OCI-LY3 (cell line): ENCODE measurements at regions not wholly inside any gene's neighbourhood (a gene's known extent, or its start where the extent isn't known, plus 50 kb on each side); places are given as distances from the start of the nearest gene placed in this dataset.

Experiments used
- EZH2phosphoT487 ChIP-seq: fragments of 200-600 bp; shearing (Covaris generic); IDR thresholded peaks from 2 replicates; pipeline ENCODE4 v1.6.1; 2018; ENCODE audit warnings: antibody characterized with exemption, mixed run types, low read depth
- TF ChIP-seq, protein P1 (sequence below): fragments of 200-600, 300-600 bp; sonication (generic); IDR thresholded peaks from 2 replicates; pipeline ENCODE4 v1.5.1; 2014; ENCODE audit warnings: antibody characterized with exemption, low read length, low read depth

GRCh38 chr2:101560780-101561315 lies 85.9 kb upstream of the RFX8 start:
- TF ChIP-seq, protein P1, sequence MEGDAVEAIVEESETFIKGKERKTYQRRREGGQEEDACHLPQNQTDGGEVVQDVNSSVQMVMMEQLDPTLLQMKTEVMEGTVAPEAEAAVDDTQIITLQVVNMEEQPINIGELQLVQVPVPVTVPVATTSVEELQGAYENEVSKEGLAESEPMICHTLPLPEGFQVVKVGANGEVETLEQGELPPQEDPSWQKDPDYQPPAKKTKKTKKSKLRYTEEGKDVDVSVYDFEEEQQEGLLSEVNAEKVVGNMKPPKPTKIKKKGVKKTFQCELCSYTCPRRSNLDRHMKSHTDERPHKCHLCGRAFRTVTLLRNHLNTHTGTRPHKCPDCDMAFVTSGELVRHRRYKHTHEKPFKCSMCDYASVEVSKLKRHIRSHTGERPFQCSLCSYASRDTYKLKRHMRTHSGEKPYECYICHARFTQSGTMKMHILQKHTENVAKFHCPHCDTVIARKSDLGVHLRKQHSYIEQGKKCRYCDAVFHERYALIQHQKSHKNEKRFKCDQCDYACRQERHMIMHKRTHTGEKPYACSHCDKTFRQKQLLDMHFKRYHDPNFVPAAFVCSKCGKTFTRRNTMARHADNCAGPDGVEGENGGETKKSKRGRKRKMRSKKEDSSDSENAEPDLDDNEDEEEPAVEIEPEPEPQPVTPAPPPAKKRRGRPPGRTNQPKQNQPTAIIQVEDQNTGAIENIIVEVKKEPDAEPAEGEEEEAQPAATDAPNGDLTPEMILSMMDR: no peak
- no peak for TF ChIP-seq EZH2phosphoT487
